ENCODE measurements at regions not wholly inside any gene's neighbourhood (a gene's known extent, or its start where the extent isn't known, plus 50 kb on each side); places are given as distances from the start of the nearest gene placed in this dataset.
"Not testable (repeated sequence)": the region's sequence is repeated elsewhere in the genome, so short reads cannot be mapped to it uniquely, and the experiment has no call there.

- DNase-seq (ENCODE audit: low spot score): no peak
Measured at GRCh38 chr2:61623747-61624146, 85.6 kb upstream of the XPO1 start.

- no peak for DNase-seq (ENCODE audit: low spot score)
Measured at GRCh38 chr2:61620244-61621159, 82.3 kb upstream of the XPO1 start.

- no peak for DNase-seq (ENCODE audit: low spot score)
Measured at GRCh38 chr2:61619561-61619960, 81.4 kb upstream of the XPO1 start.

- DNase-seq (ENCODE audit: low spot score): no peak
Measured at GRCh38 chr2:61617610-61618009, 79.5 kb upstream of the XPO1 start.

- no peak for DNase-seq (ENCODE audit: low spot score)
Measured at GRCh38 chr2:61605245-61605644, 67.1 kb upstream of the XPO1 start.

- DNase-seq (ENCODE audit: low spot score): no peak
Measured at GRCh38 chr2:61604433-61604832, 66.3 kb upstream of the XPO1 start.

GRCh38 chr2:61598515-61599156 lies 60.5 kb upstream of the XPO1 start:
- DNase-seq (ENCODE audit: low spot score): not testable (repeated sequence)

- DNase-seq (ENCODE audit: low spot score): no peak
Measured at GRCh38 chr2:61597300-61598289, 59.4 kb upstream of the XPO1 start.

- not testable (repeated sequence) for DNase-seq (ENCODE audit: low spot score)
Measured at GRCh38 chr2:61594201-61594600, 56.0 kb upstream of the XPO1 start.

- DNase-seq (ENCODE audit: low spot score): not testable (repeated sequence)
Measured at GRCh38 chr2:61593648-61594047, 55.5 kb upstream of the XPO1 start.

GRCh38 chr2:61590214-61590613 lies 52.1 kb upstream of the XPO1 start:
- DNase-seq (ENCODE audit: low spot score): no peak

GRCh38 chr2:61588566-61588965 lies 50.4 kb upstream of the XPO1 start:
- DNase-seq (ENCODE audit: low spot score): no peak
